Activated CD8-positive, alpha-beta memory T cell treated with anti-CD3 and anti-CD28 coated beads for 24 hours (primary cell): ENCODE measurements at regions not wholly inside any gene's neighbourhood (a gene's known extent, or its start where the extent isn't known, plus 50 kb on each side); places are given as distances from the start of the nearest gene placed in this dataset.

ENCODE experiments used
- DNase-seq: peaks from one replicate; pipeline ENCODE4 v3.0.0-alpha.2; 2020

DNA sequence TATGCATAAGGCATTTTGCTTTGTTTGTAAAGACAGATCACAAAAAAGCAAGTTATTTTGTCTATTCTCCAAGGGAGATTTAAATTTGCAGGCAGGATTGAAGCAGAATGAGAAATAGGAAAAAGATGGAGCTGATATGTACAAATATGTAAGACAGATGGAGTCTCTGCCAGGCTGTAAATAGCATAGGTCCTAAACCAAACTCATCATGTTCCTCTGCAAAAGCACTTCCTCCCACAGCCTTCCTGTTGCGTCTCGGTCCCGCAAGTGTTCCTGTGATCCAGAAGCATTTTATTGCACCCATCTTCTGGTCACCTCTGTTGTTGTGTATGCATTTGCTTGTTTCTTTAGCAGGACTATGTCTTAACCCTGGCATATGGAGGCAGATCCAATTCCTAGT is 95.7 kb upstream of the CLDN10 start:
- DNase-seq: no peak

GRCh38 chr13:95457294-95457693 is 95.2 kb upstream of the CLDN10 start:
- no peak for DNase-seq

- no peak for DNase-seq
Measured at GRCh38 chr13:95462801-95463200, 89.7 kb upstream of the CLDN10 start.

DNA sequence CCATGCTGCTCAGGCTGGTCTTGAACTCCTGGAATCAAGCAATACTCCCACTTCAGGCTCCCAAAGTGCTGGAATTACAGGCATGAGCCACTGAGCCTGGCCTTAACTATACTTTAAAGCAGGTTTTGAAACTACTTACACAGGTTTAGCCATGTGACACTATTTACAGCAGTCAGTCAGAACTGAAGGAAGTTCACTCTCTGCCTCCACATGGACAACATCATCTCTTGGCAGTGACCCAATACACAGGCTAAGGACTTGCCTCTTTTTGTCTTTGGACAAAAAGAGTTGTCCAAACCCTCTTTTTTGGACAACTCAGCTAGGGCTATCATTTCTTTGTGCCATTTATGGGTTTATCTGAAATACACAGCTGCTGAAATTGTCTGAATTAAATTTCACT is 89.0 kb upstream of the CLDN10 start:
- no peak for DNase-seq

DNA sequence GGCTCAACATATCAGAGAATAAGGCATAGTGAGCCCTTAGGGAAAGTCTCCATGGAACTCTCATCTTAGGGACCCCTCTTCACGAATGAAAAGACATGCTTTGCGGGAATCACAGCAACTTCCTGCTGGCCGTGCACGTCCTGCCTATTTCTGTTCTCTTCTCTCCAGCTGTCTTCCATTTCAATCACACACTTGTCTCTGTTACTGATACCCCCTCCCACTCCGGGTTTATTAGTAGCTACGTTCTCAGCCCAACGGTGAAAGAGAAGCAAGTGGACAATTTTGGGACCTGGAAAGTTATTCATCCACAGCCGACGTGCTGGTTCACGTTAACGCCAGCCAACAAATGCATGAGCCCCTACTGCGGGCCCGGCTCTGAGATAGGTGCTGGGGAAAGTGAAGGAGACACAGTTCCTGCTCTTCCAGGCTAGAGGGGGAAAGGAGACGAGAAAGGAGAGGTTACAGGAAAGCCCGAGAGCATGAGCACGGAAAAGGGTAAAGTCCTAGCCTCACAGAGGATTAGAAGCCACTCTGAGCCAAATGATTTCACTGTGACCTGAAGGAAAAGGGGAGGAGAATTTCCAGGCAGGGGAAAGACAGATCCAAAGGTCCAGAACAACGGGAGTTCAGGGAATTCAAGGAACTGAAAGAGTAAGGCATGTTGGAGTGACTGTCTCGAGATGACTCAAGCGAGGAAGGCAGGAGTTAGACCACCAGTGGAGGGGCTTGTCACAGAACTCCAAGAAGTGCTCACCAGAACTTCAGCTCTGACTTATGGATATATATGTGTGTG is 81.8 kb upstream of the CLDN10 start:
- no peak for DNase-seq

GRCh38 chr13:95471960-95472359 is 80.6 kb upstream of the CLDN10 start:
- no peak for DNase-seq

- no peak for DNase-seq
Measured at GRCh38 chr13:95474992-95475391, 77.5 kb upstream of the CLDN10 start.

DNA sequence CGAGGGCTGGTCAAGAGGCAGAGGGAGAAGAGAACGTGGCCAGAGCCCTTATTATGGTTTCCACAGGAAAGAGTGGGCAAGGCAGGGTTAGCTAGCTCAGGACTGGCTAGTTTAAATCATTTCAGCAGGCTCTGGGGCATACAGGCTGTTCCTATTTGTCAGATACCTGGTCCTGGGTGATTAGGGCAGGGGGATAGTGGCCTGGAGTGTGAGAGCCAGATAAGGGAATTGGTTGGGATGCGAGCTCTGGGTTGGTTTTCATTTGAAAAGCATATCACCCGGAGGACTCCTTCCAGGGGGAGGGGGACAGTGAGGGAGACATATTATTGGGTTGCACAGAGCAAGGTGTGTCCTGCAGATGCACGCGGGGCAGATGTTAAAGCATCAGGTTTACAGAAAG is 75.3 kb upstream of the CLDN10 start:
- no peak for DNase-seq

- no peak for DNase-seq
Measured at GRCh38 chr13:95479731-95480130, 72.8 kb upstream of the CLDN10 start.

DNA sequence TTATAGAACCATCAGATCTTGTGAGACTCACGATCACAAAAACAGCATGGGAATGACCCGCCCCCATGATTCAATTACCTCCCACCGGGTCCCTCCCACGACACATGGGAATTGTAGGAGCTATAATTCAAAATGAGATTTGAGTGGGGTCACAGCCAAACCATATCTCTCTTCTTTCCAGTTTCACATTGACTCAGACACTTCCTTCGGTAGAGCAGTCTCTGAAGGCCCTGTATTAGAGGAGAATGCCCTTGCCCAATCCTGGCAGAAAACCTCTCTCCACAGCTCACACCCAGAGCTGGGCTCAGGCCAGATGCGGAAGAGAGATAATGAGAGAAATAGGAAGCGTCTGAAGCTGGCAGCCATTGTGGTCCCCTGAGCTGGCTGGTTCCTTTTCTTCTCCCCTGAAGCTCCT is 72.4 kb upstream of the CLDN10 start:
- no peak for DNase-seq

GRCh38 chr13:95480791-95481780 is 71.4 kb upstream of the CLDN10 start:
- DNase-seq: no peak

DNA sequence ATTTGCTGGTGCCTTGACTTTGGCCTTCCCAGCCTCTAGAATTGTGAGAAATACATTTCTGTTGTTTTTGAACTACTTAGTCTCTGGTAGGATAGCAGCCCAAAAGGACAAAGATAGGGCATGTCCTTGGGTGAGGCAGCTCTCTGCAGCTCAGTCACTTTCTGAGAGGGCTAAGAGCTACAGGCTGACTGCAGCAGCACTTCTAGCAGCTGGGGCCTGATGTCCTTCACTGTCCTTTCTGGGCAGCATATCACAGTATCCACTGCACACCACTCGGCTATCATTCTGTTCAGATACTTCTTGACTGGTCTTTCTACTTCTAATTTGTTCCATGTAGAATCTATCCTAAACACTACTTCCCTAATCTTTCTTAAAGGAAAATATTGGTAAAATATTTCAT is 68.5 kb upstream of the CLDN10 start:
- DNase-seq: no peak

GRCh38 chr13:95485045-95485517 is 67.4 kb upstream of the CLDN10 start:
- no peak for DNase-seq

DNA sequence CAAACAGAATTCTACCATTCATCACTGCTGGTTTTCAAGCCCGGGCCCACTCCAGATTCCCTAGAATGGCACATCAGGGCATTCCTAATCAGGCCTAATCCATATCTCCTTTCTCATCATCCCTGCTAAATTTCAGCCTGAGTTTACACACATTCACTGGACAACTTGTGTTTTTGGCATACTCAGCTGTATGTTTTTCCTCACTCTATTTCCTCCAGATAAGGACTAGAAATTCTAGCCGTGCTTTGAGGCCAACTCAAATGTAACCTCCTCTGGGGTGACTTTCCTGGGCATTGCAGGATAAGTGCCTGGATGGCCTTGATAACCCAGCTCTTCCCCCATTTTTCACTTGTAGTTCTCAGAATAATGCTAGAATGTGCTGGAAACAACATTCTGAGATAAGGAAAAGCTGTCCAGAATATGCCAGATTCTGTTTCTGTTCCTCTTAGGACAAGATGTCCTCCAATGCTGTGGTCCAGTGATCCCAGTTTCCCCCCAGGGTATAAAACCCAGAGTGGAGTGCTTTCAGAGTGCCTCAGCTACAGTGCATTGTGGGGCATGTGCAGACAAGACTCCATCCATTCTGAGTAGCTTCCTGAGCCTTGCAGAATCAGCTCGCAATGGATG is 66.9 kb upstream of the CLDN10 start:
- DNase-seq: no peak

- DNase-seq: no peak
Measured at GRCh38 chr13:95492044-95492801, 60.3 kb upstream of the CLDN10 start.

DNA sequence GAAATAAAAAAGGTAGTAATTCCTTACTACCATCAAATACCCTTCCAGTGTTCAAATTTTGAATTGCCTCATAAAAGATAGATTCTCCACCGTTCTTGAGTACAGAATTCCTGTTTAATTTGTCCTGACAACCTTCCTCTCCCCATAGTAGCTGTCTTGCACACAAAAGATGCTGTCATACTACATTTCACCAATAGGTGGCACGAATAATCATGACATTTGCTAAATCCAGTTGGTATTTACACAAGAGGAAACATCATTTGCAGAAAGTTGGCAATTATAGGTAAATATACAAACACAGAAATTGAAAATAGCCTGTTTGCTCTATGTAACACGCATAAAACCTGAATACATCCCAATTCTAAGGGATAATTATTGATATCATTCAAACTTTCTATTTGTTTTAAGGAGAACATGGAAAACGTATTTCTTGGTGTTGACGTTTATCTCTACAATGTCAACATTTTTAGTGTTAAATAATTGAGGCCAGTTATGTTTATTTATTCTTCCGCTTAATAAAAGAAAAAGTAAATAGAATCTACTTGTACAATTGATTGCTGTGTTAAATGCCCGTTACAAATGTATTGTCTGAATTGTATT is 58.3 kb upstream of the CLDN10 start:
- no peak for DNase-seq

- DNase-seq: no peak
Measured at GRCh38 chr13:95496485-95496884, 56.0 kb upstream of the CLDN10 start.

- DNase-seq: no peak
Measured at GRCh38 chr13:95497381-95497807, 55.1 kb upstream of the CLDN10 start.

GRCh38 chr13:95498886-95499285 is 53.6 kb upstream of the CLDN10 start:
- no peak for DNase-seq

- no peak for DNase-seq
Measured at GRCh38 chr13:95499811-95500712, 52.5 kb upstream of the CLDN10 start.

DNA sequence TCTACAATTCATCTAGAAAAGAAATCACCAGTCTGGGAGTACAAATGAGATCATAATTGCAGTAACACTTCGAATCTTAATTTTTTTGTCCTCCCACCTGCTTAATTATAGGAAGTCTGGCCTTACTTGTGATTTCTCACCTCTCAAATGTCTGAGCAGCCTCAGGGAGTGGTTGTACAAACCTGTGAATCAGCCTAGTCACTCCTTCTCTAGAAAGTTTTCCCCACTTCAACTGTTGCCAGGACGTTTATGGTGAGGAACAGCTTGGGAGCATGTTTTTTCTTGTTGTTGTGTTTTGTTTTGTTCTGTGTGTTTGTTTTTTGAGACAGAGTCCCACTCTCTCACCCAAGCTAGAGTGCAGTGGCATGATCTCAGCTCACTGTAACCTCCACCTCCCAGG is 50.3 kb upstream of the CLDN10 start:
- no peak for DNase-seq
